ENCODE measurements at regions not wholly inside any gene's neighbourhood (a gene's known extent, or its start where the extent isn't known, plus 50 kb on each side); places are given as distances from the start of the nearest gene placed in this dataset.

GRCh38 chr10:44650691-44651661 lies 260.2 kb upstream of the TMEM72 start:
- intact Hi-C loops (cut with DNase I; ENCODE audit: low total_unique reads): no loop called here
- WGBS, 5 donors: 59 to 74% (median 69%) methylated on average over 7 of the region's 7 CpGs
- Histone ChIP-seq H3K27ac (no peak overlapping the region), H3K27me3 (replicated peaks in 1 of 7) (no peaks in the 10 kb centered on the region), H3K36me3 (no peaks in the 10 kb centered on the region), H3K4me3 (no peak overlapping the region), H3K9me3 (peaks cover 0 to 9% (median 1%) of the 10 kb centered on the region in 8 donors), H3K4me1 (no peaks in the 10 kb centered on the region)
- DNase-seq: no peak
- no peak for TF ChIP-seq CTCF (IDR thresholded peaks at IDR 0.05 in 8 of 11, conservative IDR thresholded peaks at IDR 0.05 in 3 of 11)
- TF ChIP-seq POLR2A (IDR thresholded peaks at IDR 0.05): no peak
- TF ChIP-seq POLR2AphosphoS5 (IDR thresholded peaks at IDR 0.05): no peak

GRCh38 chr10:44651834-44652233 lies 259.3 kb upstream of the TMEM72 start:
- TF ChIP-seq POLR2AphosphoS5 (IDR thresholded peaks at IDR 0.05) (no peak), CTCF (IDR thresholded peaks at IDR 0.05 in 8 of 11, conservative IDR thresholded peaks at IDR 0.05 in 3 of 11) (no peak), POLR2A (IDR thresholded peaks at IDR 0.05) (no peak)
- intact Hi-C loops (cut with DNase I; ENCODE audit: low total_unique reads): no loop called here
- H3K4me1 ChIP-seq: no peaks in the 10 kb centered on the region
- peaks cover 0 to 9% (median 1%) of the 10 kb centered on the region in 8 donors for H3K9me3 ChIP-seq
- no peaks in the 10 kb centered on the region for H3K36me3 ChIP-seq
- WGBS, 5 donors: 65 to 97% (median 92%) methylated on average over 4 of the region's 4 CpGs
- H3K27ac ChIP-seq: no peak overlapping the region
- no peak for DNase-seq
- H3K4me3 ChIP-seq: no peak overlapping the region
- H3K27me3 ChIP-seq (replicated peaks in 1 of 7): no peaks in the 10 kb centered on the region

DNA sequence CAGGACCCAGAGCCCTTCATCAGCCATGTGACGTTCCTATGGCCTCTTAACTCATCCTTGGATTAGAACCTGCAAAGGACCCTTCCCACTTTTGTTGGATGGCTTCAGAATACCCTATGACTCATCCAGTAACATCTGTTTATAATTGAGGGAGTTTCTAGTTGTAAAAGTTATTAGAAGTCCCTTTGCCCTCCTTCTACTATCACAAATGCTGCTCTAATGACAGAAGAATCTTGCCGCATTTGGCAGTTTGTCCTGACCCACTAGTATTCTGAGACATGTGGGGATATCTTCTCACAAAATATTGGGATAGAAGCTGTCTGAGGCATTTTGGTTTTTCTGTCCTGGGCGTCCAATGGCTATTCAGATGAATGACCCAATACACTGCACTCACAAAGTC lies 251.8 kb upstream of the TMEM72 start:
- intact Hi-C loops (cut with DNase I; ENCODE audit: low total_unique reads): no loop called here
- 76 to 85% (median 81%) methylated on average over 3 of the region's 3 CpGs for WGBS, 5 donors

More for the DNA sequence above, 251.8 kb upstream of the TMEM72 start:
- no peaks in the 10 kb centered on the region for H3K27me3 ChIP-seq (replicated peaks in 1 of 7)
- peaks cover 0 to 9% (median 1%) of the 10 kb centered on the region in 8 donors for H3K9me3 ChIP-seq
- TF ChIP-seq POLR2A (IDR thresholded peaks at IDR 0.05) (no peak), CTCF (IDR thresholded peaks at IDR 0.05 in 8 of 11, conservative IDR thresholded peaks at IDR 0.05 in 3 of 11) (no peak), POLR2AphosphoS5 (IDR thresholded peaks at IDR 0.05) (no peak)
- H3K4me1 ChIP-seq: no peaks in the 10 kb centered on the region
- H3K27ac ChIP-seq: no peak overlapping the region
- no peak for DNase-seq
- H3K4me3 ChIP-seq: no peak overlapping the region
- no peaks in the 10 kb centered on the region for H3K36me3 ChIP-seq

All from spleen (tissue), 11 donors.